Hepatocyte (in vitro differentiated cells): ENCODE measurements at regions not wholly inside any gene's neighbourhood (a gene's known extent, or its start where the extent isn't known, plus 50 kb on each side); places are given as distances from the start of the nearest gene placed in this dataset.

Source experiments
- CTCF ChIP-seq: fragments of 200-600 bp; sonication (generic); IDR thresholded peaks from 2 replicates; pipeline ENCODE4 v1.5.1; 2016; ENCODE audit warnings: antibody characterized with exemption, mild to moderate bottlenecking; ENCODE audit not compliant: poor library complexity
- EZH2 ChIP-seq: fragments of 200-600 bp; sonication (generic); IDR thresholded peaks from 2 replicates; pipeline ENCODE4 v1.6.1; 2016; ENCODE audit warnings: antibody characterized with exemption, mild to moderate bottlenecking, borderline replicate concordance

GRCh38 chr3:11717768-11718636 is 74.3 kb upstream of the VGLL4 start:
- TF ChIP-seq CTCF (no peak), EZH2 (no peak)
